Stomach (tissue), 4 donors: ENCODE measurements at regions not wholly inside any gene's neighbourhood (a gene's known extent, or its start where the extent isn't known, plus 50 kb on each side); places are given as distances from the start of the nearest gene placed in this dataset.

Experiments used
- EP300 ChIP-seq: sonication (generic); formaldehyde crosslinking; IDR thresholded peaks from one replicate; pipeline ENCODE4 v1.6.1; 2017; ENCODE audit warnings: antibody characterized with exemption
- POLR2A ChIP-seq, 4 donors: fragments of 450-650 bp; IDR thresholded peaks; one replicate each; pipeline ENCODE4 v1.6.1; 2016; ENCODE audit warnings: antibody characterized with exemption in 4 of 4, control low read depth in 2 of 4, mild to moderate bottlenecking in 1 of 4, moderate library complexity in 1 of 4
- TF ChIP-seq, protein P1 (sequence below), 7 experiments: fragments of 450-650 bp in 4 of 7; fragments of 200-600 bp in 3 of 7; sonication (generic) in 3 of 7; IDR thresholded peaks; one replicate each; pipeline ENCODE4 v1.5.1; 2016 to 2019; ENCODE audit warnings: antibody characterized with exemption in 7 of 7, control low read depth in 2 of 7, mild to moderate bottlenecking in 1 of 7

DNA sequence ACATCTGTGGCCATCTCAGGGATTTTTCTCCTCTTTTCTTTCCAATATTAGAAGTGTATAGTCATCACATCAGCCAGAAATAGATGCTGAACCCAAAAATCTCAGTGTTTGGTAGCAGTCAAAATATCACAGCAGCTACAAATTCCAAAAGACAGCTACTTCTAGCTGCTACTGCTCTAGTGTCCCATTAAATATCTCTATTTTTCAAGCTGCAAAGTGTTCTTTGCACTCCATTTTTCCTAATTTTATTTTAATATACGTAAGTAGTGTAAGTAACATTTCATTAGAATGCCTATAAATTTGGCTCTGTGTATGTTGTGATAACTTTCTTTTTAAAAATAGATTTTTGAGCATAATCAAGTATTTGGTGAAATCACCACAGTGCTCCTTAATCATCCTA lies 967.3 kb downstream of the BCL11A start:
- TF ChIP-seq, protein P1, sequence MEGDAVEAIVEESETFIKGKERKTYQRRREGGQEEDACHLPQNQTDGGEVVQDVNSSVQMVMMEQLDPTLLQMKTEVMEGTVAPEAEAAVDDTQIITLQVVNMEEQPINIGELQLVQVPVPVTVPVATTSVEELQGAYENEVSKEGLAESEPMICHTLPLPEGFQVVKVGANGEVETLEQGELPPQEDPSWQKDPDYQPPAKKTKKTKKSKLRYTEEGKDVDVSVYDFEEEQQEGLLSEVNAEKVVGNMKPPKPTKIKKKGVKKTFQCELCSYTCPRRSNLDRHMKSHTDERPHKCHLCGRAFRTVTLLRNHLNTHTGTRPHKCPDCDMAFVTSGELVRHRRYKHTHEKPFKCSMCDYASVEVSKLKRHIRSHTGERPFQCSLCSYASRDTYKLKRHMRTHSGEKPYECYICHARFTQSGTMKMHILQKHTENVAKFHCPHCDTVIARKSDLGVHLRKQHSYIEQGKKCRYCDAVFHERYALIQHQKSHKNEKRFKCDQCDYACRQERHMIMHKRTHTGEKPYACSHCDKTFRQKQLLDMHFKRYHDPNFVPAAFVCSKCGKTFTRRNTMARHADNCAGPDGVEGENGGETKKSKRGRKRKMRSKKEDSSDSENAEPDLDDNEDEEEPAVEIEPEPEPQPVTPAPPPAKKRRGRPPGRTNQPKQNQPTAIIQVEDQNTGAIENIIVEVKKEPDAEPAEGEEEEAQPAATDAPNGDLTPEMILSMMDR (IDR thresholded peaks at IDR 0.05): no peak
- no peak for TF ChIP-seq POLR2A (IDR thresholded peaks at IDR 0.05)
- TF ChIP-seq EP300: no peak
